Naive B cell (primary cell): ENCODE measurements at regions not wholly inside any gene's neighbourhood (a gene's known extent, or its start where the extent isn't known, plus 50 kb on each side); places are given as distances from the start of the nearest gene placed in this dataset.
"Not testable (repeated sequence)": the region's sequence is repeated elsewhere in the genome, so short reads cannot be mapped to it uniquely, and the experiment has no call there.

Experiments
- ATAC-seq, 2 donors: fragments of 150-1000 bp; cut with Tn5 transposase; 2 replicates each; pipeline ENCODE4 v1.10.0; 2021; ENCODE audit warnings: low read depth in 2 of 2, mild to moderate bottlenecking in 2 of 2, moderate library complexity in 2 of 2
- DNase-seq: peaks from one replicate; pipeline ENCODE4 v3.0.0; 2022
- H3K27ac Mint-ChIP-seq, 6 donors: one replicate each; pipeline ENCODE4 v1.8.0; 2020 to 2022; ENCODE audit warnings: mild to moderate bottlenecking in 6 of 6, mixed read lengths in 6 of 6, moderate library complexity in 5 of 6, inconsistent platforms in 2 of 6
- H3K27me3 Mint-ChIP-seq, 3 donors: one replicate each; pipeline ENCODE4 v1.8.0; 2021 to 2022; ENCODE audit warnings: mixed read lengths in 3 of 3, mild to moderate bottlenecking in 1 of 3
- H3K36me3 Mint-ChIP-seq, 2 donors: one replicate each; pipeline ENCODE4 v1.8.0; 2020 to 2022; ENCODE audit warnings: mixed read lengths in 2 of 2, inconsistent platforms in 1 of 2, mild to moderate bottlenecking in 1 of 2
- H3K4me1 Mint-ChIP-seq, 3 donors: one replicate each; pipeline ENCODE4 v1.8.0; 2020 to 2022; ENCODE audit warnings: mixed read lengths in 3 of 3, inconsistent platforms in 1 of 3, mild to moderate bottlenecking in 1 of 3, moderate library complexity in 1 of 3
- H3K4me3 Mint-ChIP-seq, 8 donors: one replicate each; pipeline ENCODE4 v1.8.0; 2020 to 2022; ENCODE audit warnings: mild to moderate bottlenecking in 8 of 8, mixed read lengths in 8 of 8, moderate library complexity in 8 of 8, inconsistent platforms in 2 of 8
- H3K9me3 Mint-ChIP-seq, 7 donors: one replicate each; pipeline ENCODE4 v1.8.0; 2020 to 2022; ENCODE audit warnings: mixed read lengths in 7 of 7, mild to moderate bottlenecking in 5 of 7, inconsistent platforms in 2 of 7, moderate library complexity in 1 of 7

DNA sequence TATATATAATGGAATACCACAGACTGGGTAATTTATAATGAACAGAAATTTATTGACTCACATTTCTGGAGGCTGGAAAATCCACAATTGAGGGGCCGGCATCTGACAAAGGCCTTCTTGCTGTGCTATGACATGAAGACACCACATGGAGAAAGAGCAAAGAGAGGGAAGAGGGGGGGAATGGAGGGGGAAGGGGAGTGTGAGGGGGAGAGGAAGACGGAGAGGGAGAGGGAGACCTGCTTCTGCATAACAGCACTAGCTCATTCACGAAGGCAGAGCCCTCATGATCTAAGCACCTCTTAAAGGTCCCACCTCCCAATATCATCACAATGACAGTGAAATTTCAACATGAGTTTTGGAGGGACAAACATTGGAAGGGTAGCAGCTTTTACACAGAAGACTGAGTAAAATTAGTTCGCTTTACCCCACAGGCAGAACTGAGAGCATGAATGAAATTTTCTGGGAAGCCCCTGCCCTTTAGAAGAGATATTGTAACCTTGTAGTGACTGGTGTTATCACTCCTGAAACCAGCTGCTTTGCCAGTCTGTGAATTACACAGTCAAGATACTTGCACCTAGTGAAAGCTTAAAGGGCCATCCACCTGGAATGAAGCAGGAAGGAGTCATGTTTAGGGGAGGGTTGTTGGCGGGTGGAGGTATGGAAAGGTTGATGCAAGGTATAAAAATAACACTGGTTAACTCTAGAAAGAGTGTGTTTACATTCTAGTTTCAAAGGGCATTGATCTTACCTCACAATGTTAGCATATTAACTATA, 793.0 kb upstream of the TPTE start:
- H3K4me1 Mint-ChIP-seq, H3K36me3 Mint-ChIP-seq, ATAC-seq, DNase-seq, H3K4me3 Mint-ChIP-seq, H3K27me3 Mint-ChIP-seq: not testable (repeated sequence)
- H3K27ac Mint-ChIP-seq, result peak overlapping the region in 1 of 6 donors; percentile 16
- peaks cover 0 to 28% (median 13%) of the 10 kb centered on the region in 7 donors for H3K9me3 Mint-ChIP-seq

DNA sequence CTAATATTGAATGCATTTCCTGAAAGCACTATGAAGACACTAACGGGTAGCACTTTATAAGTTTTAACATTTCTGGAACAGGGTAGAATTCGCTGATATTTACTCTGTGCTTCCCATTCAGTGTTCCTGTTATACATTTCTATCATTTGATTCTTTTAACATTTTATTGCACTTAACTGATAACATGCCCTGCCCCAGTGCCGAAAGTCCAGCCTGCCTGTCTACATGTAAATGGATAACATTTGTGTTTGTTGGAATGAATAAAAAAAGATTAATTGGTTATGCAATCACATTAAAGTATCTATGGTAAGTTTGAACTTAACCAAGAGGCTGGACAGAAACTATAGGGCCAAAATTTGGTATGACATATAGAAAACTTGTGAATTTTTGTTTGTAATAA, 790.5 kb upstream of the TPTE start:
- Mint-ChIP-seq H3K4me3 (no peak overlapping the region), H3K27ac (no peak overlapping the region), H3K27me3 (no peaks in the 10 kb centered on the region), H3K9me3 (peaks cover 0 to 19% (median 7%) of the 10 kb centered on the region in 7 donors), H3K4me1 (no peaks in the 10 kb centered on the region), H3K36me3 (no peaks in the 10 kb centered on the region)
- ATAC-seq (no peak), DNase-seq (no peak)

DNA sequence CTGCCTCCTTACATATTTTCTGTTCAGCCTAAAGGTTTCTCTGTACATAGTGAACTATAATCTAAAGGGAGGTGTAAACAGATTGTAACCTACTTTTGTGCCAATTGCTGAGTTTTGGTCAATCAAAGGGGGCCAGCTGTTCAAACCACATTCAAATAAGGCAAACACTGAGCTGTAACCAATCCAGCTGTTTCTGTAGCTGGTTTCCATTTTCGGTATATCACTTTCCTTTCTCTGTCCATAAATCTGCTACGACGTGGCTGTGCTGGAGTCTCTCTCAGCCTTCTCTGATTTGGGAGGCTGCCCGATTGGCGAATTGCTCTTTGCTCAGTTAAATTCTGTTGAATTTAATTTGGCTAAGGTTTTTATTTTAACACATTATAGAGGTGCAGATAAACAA, 790.1 kb upstream of the TPTE start:
- ATAC-seq, H3K4me1 Mint-ChIP-seq: not testable (repeated sequence)

DNA sequence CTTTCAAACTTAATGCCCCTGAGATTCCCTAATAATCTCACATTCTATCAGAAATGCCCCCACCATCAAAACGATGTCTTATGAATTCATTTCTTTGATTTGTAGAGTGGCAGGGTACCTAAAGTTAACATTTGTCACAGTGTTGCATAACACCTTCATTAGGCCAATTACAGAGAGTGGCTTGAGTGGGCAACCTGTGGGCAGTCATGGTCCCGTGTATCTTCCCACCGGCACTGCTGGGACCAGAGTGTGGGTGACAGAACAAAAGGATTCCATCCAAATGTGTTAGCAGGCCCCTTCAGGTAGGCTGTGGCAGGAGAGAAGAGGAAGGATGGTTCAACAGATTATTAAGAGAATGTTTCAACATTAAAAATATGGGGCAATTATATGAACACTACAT, 788.8 kb upstream of the TPTE start:
- not testable (repeated sequence) for H3K27me3 Mint-ChIP-seq, H3K4me1 Mint-ChIP-seq, H3K27ac Mint-ChIP-seq, H3K4me3 Mint-ChIP-seq, DNase-seq, H3K36me3 Mint-ChIP-seq, ATAC-seq
- peaks cover 0 to 10% (median 5%) of the 10 kb centered on the region in 7 donors for H3K9me3 Mint-ChIP-seq

More for the DNA sequence above, 790.1 kb upstream of the TPTE start:
- H3K27me3 Mint-ChIP-seq, H3K4me3 Mint-ChIP-seq, H3K27ac Mint-ChIP-seq, H3K36me3 Mint-ChIP-seq, DNase-seq: not testable (repeated sequence)
- H3K9me3 Mint-ChIP-seq, result peaks cover 0 to 19% (median 6%) of the 10 kb centered on the region in 7 donors

DNA sequence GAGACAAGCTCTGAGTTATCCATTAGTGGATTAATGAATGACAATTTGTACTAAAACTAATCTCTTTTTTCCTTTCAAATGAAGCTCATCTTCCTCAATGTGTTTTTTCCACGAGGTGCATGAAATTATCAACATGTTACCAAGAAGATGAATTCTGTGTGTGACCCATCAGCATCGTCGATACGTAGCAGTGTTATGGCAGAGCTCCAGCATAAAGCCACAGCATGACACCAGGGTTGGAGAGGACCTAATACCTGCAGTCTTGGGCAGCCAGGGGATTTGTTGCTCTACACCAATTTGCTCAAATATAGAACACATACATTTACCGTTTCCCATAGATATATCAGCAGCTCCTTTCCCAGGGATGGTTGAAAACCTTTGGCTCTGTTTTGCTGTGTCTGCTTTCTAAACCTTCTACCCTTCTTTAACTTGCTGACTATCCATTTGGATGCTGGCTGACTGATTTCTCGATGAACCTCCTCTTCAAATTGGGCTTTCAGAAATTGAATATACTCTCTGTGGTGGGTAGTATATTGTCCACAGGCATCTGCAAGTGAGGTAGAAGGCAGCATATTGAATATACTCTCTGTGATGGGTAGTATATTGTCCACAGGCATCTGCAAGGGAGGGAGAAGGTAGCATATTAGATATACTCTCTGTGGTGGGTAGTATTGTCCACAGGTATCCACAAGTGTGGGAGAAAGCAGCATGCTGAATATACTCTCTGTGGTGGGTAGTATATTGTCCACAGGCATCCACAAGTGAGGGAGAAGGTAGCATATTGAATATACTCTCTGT, 787.4 kb upstream of the TPTE start:
- not testable (repeated sequence) for H3K4me3 Mint-ChIP-seq, H3K36me3 Mint-ChIP-seq, H3K27ac Mint-ChIP-seq, DNase-seq, H3K27me3 Mint-ChIP-seq, H3K4me1 Mint-ChIP-seq, ATAC-seq
- peaks cover under 1 to 10% (median 5%) of the 10 kb centered on the region in 7 donors for H3K9me3 Mint-ChIP-seq

DNA sequence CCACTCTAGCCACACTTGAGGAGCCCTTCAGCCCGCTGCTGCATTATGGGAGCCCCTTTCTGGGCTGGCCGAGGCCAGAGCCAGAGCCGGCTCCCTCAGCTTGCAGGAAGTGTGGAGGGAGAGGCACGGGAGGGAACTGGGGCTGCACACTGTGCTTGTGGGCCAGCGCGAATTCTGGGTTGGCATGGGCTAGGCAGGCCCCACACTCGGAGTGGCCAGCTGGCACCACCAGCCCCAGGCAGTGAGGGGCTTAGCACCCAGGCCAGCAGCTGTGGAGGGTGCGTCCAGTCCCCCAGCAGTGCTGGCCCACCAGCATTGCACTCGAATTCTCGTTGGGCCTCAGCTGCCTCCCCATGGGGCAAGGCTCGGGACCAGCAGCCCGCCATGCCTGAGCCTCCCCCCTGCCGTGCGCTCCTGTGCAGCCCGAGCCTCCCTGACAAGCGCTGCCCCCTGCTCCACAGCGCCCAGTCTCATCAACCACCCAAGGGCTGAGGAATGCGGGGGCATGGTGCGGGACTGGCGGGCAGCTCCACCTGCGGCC, 785.9 kb upstream of the TPTE start:
- H3K27me3 Mint-ChIP-seq, result no peaks in the 10 kb centered on the region
- H3K36me3 Mint-ChIP-seq, result no peaks in the 10 kb centered on the region
- H3K4me3 Mint-ChIP-seq, result no peak overlapping the region
- H3K9me3 Mint-ChIP-seq, result peaks cover 9 to 18% (median 11%) of the 10 kb centered on the region in 7 donors
- ATAC-seq (no peak), DNase-seq (no peak)
- H3K27ac Mint-ChIP-seq, result no peak overlapping the region
- peaks cover 0 to 1% (median 0%) of the 10 kb centered on the region in 3 donors for H3K4me1 Mint-ChIP-seq

DNA sequence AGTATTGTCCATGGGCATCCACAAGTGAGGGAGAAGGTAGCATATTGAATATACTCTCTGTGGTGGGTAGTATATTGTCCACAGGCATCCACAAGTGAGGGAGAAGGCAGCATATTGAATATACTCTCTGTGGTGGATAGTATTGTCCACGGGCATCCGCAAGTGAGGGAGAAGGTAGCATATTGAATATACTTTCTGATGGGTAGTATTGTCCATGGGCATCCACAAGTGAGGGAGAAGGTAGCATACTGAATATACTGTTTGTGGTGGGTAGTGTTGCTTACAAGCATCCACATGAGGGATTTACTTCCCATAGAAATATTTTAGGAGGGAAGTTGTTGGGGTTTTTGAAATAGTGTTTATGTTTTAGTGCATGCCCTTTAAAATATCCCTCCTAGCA, 784.1 kb upstream of the TPTE start:
- H3K27ac Mint-ChIP-seq, H3K36me3 Mint-ChIP-seq, ATAC-seq, DNase-seq, H3K27me3 Mint-ChIP-seq, H3K4me1 Mint-ChIP-seq, H3K4me3 Mint-ChIP-seq: not testable (repeated sequence)
- peaks cover 9 to 24% (median 17%) of the 10 kb centered on the region in 7 donors for H3K9me3 Mint-ChIP-seq

DNA sequence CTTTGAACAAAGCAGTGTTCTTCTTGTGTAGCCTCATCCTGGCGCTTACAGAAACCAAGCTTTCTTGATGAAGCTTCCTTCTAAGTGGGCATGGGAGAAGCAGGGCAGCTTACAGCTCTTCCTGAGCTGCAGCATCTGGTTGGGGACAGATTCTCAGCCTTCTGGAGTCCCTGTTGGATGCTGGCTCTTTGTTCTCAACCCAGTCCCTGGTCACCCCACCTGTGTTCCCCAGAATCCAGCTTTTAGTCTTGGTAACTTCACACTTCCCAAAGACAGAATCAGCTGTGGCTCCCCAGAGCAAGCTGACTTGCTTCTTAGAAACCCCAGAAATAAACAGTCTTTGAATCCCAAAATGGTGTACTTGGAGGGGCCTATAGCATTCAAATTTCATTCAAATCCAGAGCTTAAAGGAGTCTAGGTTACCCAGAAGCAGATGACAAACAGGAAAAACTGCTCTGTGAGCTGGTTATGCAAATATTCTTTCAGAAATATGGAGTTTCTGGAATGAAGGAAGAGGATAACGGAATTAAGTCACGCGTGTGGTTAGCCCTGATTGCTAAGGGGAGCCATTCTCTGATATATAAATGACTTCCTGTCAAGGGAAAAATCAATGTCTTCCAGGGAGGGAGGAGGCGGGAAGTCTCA, 783.4 kb upstream of the TPTE start:
- DNase-seq, H3K4me1 Mint-ChIP-seq, H3K36me3 Mint-ChIP-seq: not testable (repeated sequence)

DNA sequence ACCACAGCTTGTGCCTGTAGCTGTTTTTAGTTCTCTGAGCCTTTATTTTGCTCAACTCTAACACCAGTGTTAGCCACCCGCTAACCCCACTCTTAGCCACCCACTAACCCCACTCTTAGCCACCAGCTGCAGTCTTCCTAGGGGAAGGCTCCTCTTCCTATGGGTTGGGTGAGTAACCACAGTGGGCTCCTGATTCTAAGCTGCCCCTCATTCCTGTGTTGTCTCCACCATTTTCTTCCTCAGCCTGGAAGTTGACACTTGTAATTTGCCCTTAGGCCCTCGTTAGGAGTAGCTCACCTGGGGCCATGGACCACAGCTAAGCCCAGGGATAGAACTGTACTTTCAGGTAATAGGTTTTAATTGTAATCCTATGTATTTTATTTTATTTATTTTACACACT, 782.9 kb upstream of the TPTE start:
- Mint-ChIP-seq H3K4me3 (no peak overlapping the region), H3K27me3 (no peaks in the 10 kb centered on the region), H3K4me1 (peaks cover 0 to 1% (median 0%) of the 10 kb centered on the region in 3 donors), H3K27ac (no peak overlapping the region), H3K36me3 (no peaks in the 10 kb centered on the region), H3K9me3 (peaks cover 9 to 24% (median 19%) of the 10 kb centered on the region in 7 donors)
- ATAC-seq, result no peak
- DNase-seq, result no peak

More for the DNA sequence above, 783.4 kb upstream of the TPTE start:
- not testable (repeated sequence) for H3K27me3 Mint-ChIP-seq, H3K27ac Mint-ChIP-seq, ATAC-seq, H3K4me3 Mint-ChIP-seq
- peaks cover 9 to 24% (median 19%) of the 10 kb centered on the region in 7 donors for H3K9me3 Mint-ChIP-seq

DNA sequence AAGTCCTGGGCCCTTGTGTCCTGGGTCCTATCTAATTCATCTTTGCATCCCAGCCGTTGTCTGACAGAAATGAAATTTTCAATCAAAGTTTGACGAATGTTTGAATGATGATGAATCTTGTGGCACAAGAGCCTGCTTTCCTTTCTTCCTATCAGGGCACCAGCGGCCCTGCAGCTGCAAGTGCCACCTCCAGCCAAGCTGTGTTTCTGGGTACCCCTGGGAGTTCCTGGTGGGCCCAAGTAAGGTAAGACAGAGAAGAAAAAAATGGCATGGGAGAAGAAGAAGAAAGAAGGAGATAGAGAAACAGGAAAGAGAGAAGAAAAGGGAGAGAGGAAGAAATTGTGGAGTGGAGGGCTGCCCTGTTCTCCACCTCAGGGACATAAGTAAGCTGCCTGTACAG, 782.1 kb upstream of the TPTE start:
- Mint-ChIP-seq H3K9me3 (peaks cover 9 to 24% (median 19%) of the 10 kb centered on the region in 7 donors), H3K4me3 (peak overlapping the region in 1 of 8 donors; percentile 26), H3K27me3 (no peaks in the 10 kb centered on the region), H3K36me3 (no peaks in the 10 kb centered on the region), H3K27ac (no peak overlapping the region), H3K4me1 (peaks cover 0 to 1% (median 0%) of the 10 kb centered on the region in 3 donors)
- ATAC-seq (no peak), DNase-seq (no peak)

DNA sequence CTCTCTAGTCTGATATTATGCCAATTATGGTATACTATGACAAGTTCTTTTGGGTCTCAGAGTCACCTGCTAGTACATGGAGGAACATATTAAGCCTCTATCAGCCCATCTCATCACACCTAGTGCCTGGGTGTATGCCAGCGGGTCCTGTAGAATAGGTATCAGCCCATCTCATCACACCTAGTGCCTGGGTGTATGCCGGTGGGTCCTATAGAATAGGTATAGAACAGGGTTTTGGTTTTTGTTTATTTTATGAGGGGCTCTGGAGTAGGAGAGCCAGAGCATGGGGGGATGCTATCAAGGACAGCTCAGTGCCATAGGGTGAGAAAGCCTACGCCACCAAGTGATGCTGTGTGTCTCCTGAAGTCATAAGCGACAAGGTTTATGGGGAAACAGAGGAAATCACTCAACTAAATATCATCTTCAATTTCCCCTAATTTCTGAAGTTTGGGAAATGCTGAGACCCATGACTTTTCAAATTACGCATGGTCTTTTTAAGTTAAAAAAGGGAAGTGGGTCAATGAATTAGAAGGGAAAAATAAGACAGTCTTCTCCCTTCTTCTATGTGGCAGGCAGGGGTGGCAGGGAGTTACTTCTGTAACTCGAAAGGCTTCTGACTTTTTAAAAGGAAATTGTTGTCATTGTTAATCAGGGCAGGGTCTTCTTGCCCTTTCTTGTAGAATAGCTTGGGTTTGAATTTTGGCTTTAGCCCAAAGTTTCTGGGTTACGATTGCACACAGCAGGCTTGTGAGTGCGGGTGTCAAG, 781.0 kb upstream of the TPTE start:
- ATAC-seq, H3K4me1 Mint-ChIP-seq, H3K36me3 Mint-ChIP-seq: not testable (repeated sequence)

DNA sequence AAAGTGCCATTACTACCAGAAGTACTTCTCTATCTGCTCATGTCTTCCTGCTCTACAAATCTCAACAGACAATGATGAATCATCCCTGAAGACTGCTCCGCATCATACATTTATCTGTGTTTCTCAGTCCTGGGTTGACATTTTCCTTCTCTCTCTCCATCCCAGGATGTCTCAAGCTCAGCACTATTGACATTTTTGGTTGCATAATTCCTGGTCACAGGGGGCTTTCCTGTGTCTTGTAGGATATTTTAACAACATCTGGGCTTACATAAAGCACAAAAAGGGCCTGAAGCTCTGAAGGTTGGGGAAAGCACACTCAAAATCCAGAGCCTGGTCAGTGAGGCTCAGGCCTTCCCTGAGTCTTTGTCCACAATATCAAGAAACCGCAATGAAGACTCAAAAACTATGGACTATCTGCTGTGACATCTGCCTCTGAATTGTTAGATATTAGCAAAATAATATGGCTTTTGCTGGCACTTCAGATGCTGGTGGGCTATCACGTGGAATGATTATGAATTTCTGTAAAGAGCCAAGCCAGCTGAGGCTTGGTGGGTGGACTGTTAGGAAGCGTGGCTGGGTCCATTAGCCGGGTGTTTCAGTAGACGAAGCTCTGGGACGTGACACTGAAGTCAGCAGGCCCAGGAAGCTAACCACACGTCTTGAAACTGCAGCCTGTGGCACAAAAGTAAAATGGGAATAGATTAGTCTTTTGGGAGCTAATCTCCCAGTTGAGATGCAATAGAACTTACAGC, 780.2 kb upstream of the TPTE start:
- not testable (repeated sequence) for H3K27ac Mint-ChIP-seq, H3K4me3 Mint-ChIP-seq, H3K4me1 Mint-ChIP-seq, H3K36me3 Mint-ChIP-seq, H3K27me3 Mint-ChIP-seq, ATAC-seq, DNase-seq
- peaks cover 9 to 24% (median 19%) of the 10 kb centered on the region in 7 donors for H3K9me3 Mint-ChIP-seq

More for the DNA sequence above, 781.0 kb upstream of the TPTE start:
- H3K4me3 Mint-ChIP-seq, H3K27ac Mint-ChIP-seq, DNase-seq, H3K27me3 Mint-ChIP-seq: not testable (repeated sequence)
- peaks cover 9 to 24% (median 19%) of the 10 kb centered on the region in 7 donors for H3K9me3 Mint-ChIP-seq
